Hepatocyte (in vitro differentiated cells): ENCODE measurements at regions not wholly inside any gene's neighbourhood (a gene's known extent, or its start where the extent isn't known, plus 50 kb on each side); places are given as distances from the start of the nearest gene placed in this dataset.

Experiments used
- DNase-seq: peaks from one replicate; pipeline ENCODE4 v3.0.0-alpha.2; 2016; ENCODE audit warnings: low spot score
- H2AFZ ChIP-seq: fragments of 200-600 bp; sonication (generic); 2 replicates; pipeline ENCODE4 v1.6.0; 2016; ENCODE audit warnings: antibody characterized with exemption, mild to moderate bottlenecking
- H3K27ac ChIP-seq: fragments of 200-600 bp; sonication (generic); 2 replicates; pipeline ENCODE4 v1.5.1; 2016; ENCODE audit warnings: mild to moderate bottlenecking
- H3K27me3 ChIP-seq: fragments of 200-600 bp; sonication (generic); 2 replicates; pipeline ENCODE4 v1.6.1; 2016
- H3K36me3 ChIP-seq: fragments of 200-600 bp; sonication (generic); replicated peaks from 2 replicates; pipeline ENCODE4 v1.5.1; 2016; ENCODE audit warnings: low read depth; ENCODE audit not compliant: insufficient read depth
- H3K4me1 ChIP-seq: fragments of 200-600 bp; sonication (generic); 2 replicates; pipeline ENCODE4 v1.5.1; 2016; ENCODE audit warnings: mild to moderate bottlenecking, moderate library complexity; ENCODE audit not compliant: insufficient read depth
- H3K4me2 ChIP-seq: fragments of 200-600 bp; sonication (generic); 2 replicates; pipeline ENCODE4 v1.6.0; 2016
- H3K4me3 ChIP-seq: fragments of 200-600 bp; sonication (generic); 2 replicates; pipeline ENCODE4 v1.5.1; 2016; ENCODE audit warnings: mild to moderate bottlenecking
- H3K79me2 ChIP-seq: fragments of 200-600 bp; sonication (generic); 2 replicates; pipeline ENCODE4 v1.6.0; 2017; ENCODE audit warnings: mild to moderate bottlenecking
- H3K9me2 ChIP-seq: fragments of 200-600 bp; sonication (generic); replicated peaks from 2 replicates; pipeline ENCODE4 v1.6.0; 2017; ENCODE audit warnings: mild to moderate bottlenecking; ENCODE audit not compliant: insufficient read depth
- H3K9me3 ChIP-seq: fragments of 200-600 bp; sonication (generic); 2 replicates; pipeline ENCODE4 v1.5.1; 2016; ENCODE audit warnings: low read depth, mild to moderate bottlenecking
- H4K20me1 ChIP-seq: fragments of 200-600 bp; sonication (generic); 2 replicates; pipeline ENCODE4 v1.6.0; 2016; ENCODE audit warnings: mild to moderate bottlenecking; ENCODE audit not compliant: insufficient read depth, poor library complexity, severe bottlenecking
- CTCF ChIP-seq: fragments of 200-600 bp; sonication (generic); IDR thresholded peaks from 2 replicates; pipeline ENCODE4 v1.5.1; 2016; ENCODE audit warnings: antibody characterized with exemption, mild to moderate bottlenecking; ENCODE audit not compliant: poor library complexity
- EZH2 ChIP-seq: fragments of 200-600 bp; sonication (generic); IDR thresholded peaks from 2 replicates; pipeline ENCODE4 v1.6.1; 2016; ENCODE audit warnings: antibody characterized with exemption, mild to moderate bottlenecking, borderline replicate concordance
- EZH2phosphoT487 ChIP-seq: fragments of 200-600 bp; sonication (generic); IDR thresholded peaks from one replicate; pipeline ENCODE4 v1.6.1; 2018; ENCODE audit warnings: antibody characterized with exemption, mild to moderate bottlenecking, low read depth, moderate library complexity; ENCODE audit not compliant: unreplicated experiment, severe bottlenecking
- WGBS: methylation state at CpG from one replicate; pipeline ENCODE4 v1.1.6; 2016; ENCODE audit warnings: low lambda C conversion rate; ENCODE audit errors: missing lambda C conversion rate; 5-methylcytosine and 5-hydroxymethylcytosine counted together

- Histone ChIP-seq H3K9me2 (no peaks in the 10 kb centered on the region), H3K79me2 (no peaks in the 10 kb centered on the region), H3K36me3 (no peaks in the 10 kb centered on the region), H3K27ac (no peak overlapping the region), H4K20me1 (no peaks in the 10 kb centered on the region), H3K4me1 (no peaks in the 10 kb centered on the region), H3K27me3 (no peaks in the 10 kb centered on the region), H2AFZ (no peak overlapping the region), H3K4me3 (no peak overlapping the region), H3K4me2 (no peak overlapping the region), H3K9me3 (no peaks in the 10 kb centered on the region)
- no peak for DNase-seq
- no peak for TF ChIP-seq EZH2phosphoT487
- TF ChIP-seq EZH2 = no peak
- TF ChIP-seq CTCF = no peak
- WGBS = 89% methylated on average over 10 of the region's 10 CpGs
Measured at GRCh38 chr7:91455411-91455810, 191.2 kb downstream of the FZD1 start.

- no peaks in the 10 kb centered on the region for H4K20me1 ChIP-seq
- no peaks in the 10 kb centered on the region for H3K4me1 ChIP-seq
- no peak for TF ChIP-seq CTCF
- TF ChIP-seq EZH2 = no peak
- no peak for TF ChIP-seq EZH2phosphoT487
- no peaks in the 10 kb centered on the region for H3K9me2 ChIP-seq
- no peak overlapping the region for H3K27ac ChIP-seq
- H3K27me3 ChIP-seq = no peaks in the 10 kb centered on the region
- H3K36me3 ChIP-seq = no peaks in the 10 kb centered on the region
- no peak for DNase-seq
- H3K4me2 ChIP-seq = no peak overlapping the region
- no peak overlapping the region for H3K4me3 ChIP-seq
- H3K9me3 ChIP-seq = no peaks in the 10 kb centered on the region
- WGBS = 79% methylated on average over 1 of the region's 1 CpG
- H3K79me2 ChIP-seq = no peaks in the 10 kb centered on the region
- no peak overlapping the region for H2AFZ ChIP-seq
Measured at GRCh38 chr7:91457208-91457607, 193.0 kb downstream of the FZD1 start.

- WGBS = 91% methylated on average over 2 of the region's 2 CpGs
- H4K20me1 ChIP-seq = no peaks in the 10 kb centered on the region
- no peaks in the 10 kb centered on the region for H3K36me3 ChIP-seq
- H2AFZ ChIP-seq = no peak overlapping the region
- no peaks in the 10 kb centered on the region for H3K27me3 ChIP-seq
- no peaks in the 10 kb centered on the region for H3K9me2 ChIP-seq
- no peak overlapping the region for H3K27ac ChIP-seq
- H3K4me3 ChIP-seq = no peak overlapping the region
- no peak for DNase-seq
- H3K4me1 ChIP-seq = no peaks in the 10 kb centered on the region
- H3K4me2 ChIP-seq = no peak overlapping the region
- TF ChIP-seq EZH2 (no peak), EZH2phosphoT487 (no peak), CTCF (no peak)
- no peaks in the 10 kb centered on the region for H3K79me2 ChIP-seq
- H3K9me3 ChIP-seq = no peaks in the 10 kb centered on the region
Measured at GRCh38 chr7:91459539-91459938, 195.3 kb downstream of the FZD1 start.

GRCh38 chr7:91462316-91462715 lies 198.1 kb downstream of the FZD1 start:
- WGBS = 94% methylated on average over 1 of the region's 1 CpG
- no peaks in the 10 kb centered on the region for H3K4me1 ChIP-seq
- TF ChIP-seq CTCF (no peak), EZH2 (no peak), EZH2phosphoT487 (no peak)

More at GRCh38 chr7:91462316-91462715, 198.1 kb downstream of the FZD1 start:
- Histone ChIP-seq H3K4me3 (no peak overlapping the region), H3K27me3 (no peaks in the 10 kb centered on the region), H3K9me2 (no peaks in the 10 kb centered on the region), H3K4me2 (no peak overlapping the region), H3K79me2 (no peaks in the 10 kb centered on the region), H2AFZ (no peak overlapping the region), H3K27ac (no peak overlapping the region), H3K9me3 (no peaks in the 10 kb centered on the region), H4K20me1 (no peaks in the 10 kb centered on the region), H3K36me3 (no peaks in the 10 kb centered on the region)
- no peak for DNase-seq
